ENCODE measurements at regions not wholly inside any gene's neighbourhood (a gene's known extent, or its start where the extent isn't known, plus 50 kb on each side); places are given as distances from the start of the nearest gene placed in this dataset.

DNA sequence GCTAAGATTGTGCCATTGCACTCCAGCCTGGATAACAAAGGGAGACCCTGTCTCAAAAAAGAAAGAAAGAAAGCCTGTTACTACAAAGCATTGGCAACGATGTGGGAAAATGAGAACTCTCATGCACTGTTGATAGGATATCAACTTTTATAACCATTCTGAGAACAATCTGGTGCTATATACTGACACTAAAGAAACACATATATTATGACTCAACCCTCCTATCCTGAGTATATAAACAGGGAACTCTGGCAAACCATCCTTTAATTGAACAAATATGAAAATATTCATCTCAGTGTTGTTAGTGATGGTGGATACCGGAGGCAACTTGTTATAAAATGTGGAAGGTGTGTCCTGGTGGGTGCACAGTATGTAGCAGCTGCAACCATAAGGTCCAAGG, 53.0 kb upstream of the SOD3 start:
- Histone ChIP-seq H3K79me1 (ENCODE audit: insufficient read depth, low read depth, low read length, poor library complexity, severe bottlenecking) (no peaks in the 10 kb centered on the region), H4K91ac (ENCODE audit: insufficient read length, low read depth, low read length) (no peak overlapping the region), H3K9ac (ENCODE audit: extremely low read depth, insufficient read length, low read length) (no peak overlapping the region), H3T11ph (ENCODE audit: low read length) (no peak overlapping the region), H3K23ac (ENCODE audit: insufficient read length, low read depth, low read length) (no peak overlapping the region), H3K23me2 (ENCODE audit: insufficient read length, low read depth, low read length, poor library complexity, severe bottlenecking) (no peaks in the 10 kb centered on the region), H3K4me1 (ENCODE audit: insufficient read depth, low read length) (peaks cover 2% of the 10 kb centered on the region; the same call in 1 of the 2 replicates), H4K5ac (ENCODE audit: insufficient read length, low read depth, low read length) (no peak overlapping the region), H3K18ac (ENCODE audit: insufficient read length, low read depth, low read length) (no peak overlapping the region), H4K8ac (replicated peaks; ENCODE audit: insufficient read length, low read depth, low read length) (no peak overlapping the region), H3K14ac (ENCODE audit: insufficient read depth, low read length) (no peak overlapping the region), H2BK5ac (ENCODE audit: insufficient read length, low read length) (no peak overlapping the region), H3K27ac (ENCODE audit: insufficient read length, low read depth, low read length) (no peak overlapping the region), H3K9me3 (ENCODE audit: control insufficient read depth, low read depth, low read length) (peaks cover 8% of the 10 kb centered on the region), H3K27me3 (ENCODE audit: insufficient read depth, low read length) (no peaks in the 10 kb centered on the region), H2BK120ac (ENCODE audit: low read depth, low read length, poor library complexity, severe bottlenecking) (no peak overlapping the region), H2AK5ac (ENCODE audit: insufficient read length, low read length) (no peak overlapping the region), H3K4me2 (ENCODE audit: insufficient read depth, insufficient read length, low read length) (no peak overlapping the region), H2AFZ (ENCODE audit: low read length) (no peak overlapping the region), H4K20me1 (ENCODE audit: control insufficient read depth, insufficient read depth, insufficient read length) (no peaks in the 10 kb centered on the region), H3K4ac (ENCODE audit: low read depth, low read length) (no peak overlapping the region), H2BK15ac (ENCODE audit: low read depth, low read length) (no peak overlapping the region), H2BK20ac (ENCODE audit: low read depth, low read length, poor library complexity, severe bottlenecking) (no peak overlapping the region), H3K79me2 (ENCODE audit: insufficient read depth, low read length) (no peaks in the 10 kb centered on the region), H2BK12ac (ENCODE audit: insufficient read length, low read depth, low read length) (no peak overlapping the region), H3K56ac (ENCODE audit: insufficient read length, low read depth, low read length) (no peak overlapping the region)
- DNase-seq = no peak
- Mint-ChIP-seq H3K36me3 (ENCODE audit: insufficient read depth in 1 of 3, low read depth in 3 of 3) (peaks cover 10 to 13% (median 11%) of the 10 kb centered on the region in 3 experiments), H3K4me3 (no peak overlapping the region), H3K9me3 (peaks cover 15 to 18% of the 10 kb centered on the region in 2 experiments), H3K4me1 (peaks cover 26 to 32% of the 10 kb centered on the region in 2 experiments), H3K27me3 (ENCODE audit: low read depth) (peaks cover 5% of the 10 kb centered on the region; the same call in 1 of the 2 replicates), H3K27ac (no peak overlapping the region)
- TF ChIP-seq, protein P1, sequence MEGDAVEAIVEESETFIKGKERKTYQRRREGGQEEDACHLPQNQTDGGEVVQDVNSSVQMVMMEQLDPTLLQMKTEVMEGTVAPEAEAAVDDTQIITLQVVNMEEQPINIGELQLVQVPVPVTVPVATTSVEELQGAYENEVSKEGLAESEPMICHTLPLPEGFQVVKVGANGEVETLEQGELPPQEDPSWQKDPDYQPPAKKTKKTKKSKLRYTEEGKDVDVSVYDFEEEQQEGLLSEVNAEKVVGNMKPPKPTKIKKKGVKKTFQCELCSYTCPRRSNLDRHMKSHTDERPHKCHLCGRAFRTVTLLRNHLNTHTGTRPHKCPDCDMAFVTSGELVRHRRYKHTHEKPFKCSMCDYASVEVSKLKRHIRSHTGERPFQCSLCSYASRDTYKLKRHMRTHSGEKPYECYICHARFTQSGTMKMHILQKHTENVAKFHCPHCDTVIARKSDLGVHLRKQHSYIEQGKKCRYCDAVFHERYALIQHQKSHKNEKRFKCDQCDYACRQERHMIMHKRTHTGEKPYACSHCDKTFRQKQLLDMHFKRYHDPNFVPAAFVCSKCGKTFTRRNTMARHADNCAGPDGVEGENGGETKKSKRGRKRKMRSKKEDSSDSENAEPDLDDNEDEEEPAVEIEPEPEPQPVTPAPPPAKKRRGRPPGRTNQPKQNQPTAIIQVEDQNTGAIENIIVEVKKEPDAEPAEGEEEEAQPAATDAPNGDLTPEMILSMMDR (conservative IDR thresholded peaks at IDR 0.05) = no peak
- no CpG with 5 or more reads among the region's 2 CpGs for WGBS (ENCODE audit: extremely low coverage, insufficient read length, low lambda C conversion rate)

Measured in H9 (cell line).